GM21786 (cell line): ENCODE measurements at regions not wholly inside any gene's neighbourhood (a gene's known extent, or its start where the extent isn't known, plus 50 kb on each side); places are given as distances from the start of the nearest gene placed in this dataset.
"Not testable (repeated sequence)": the region's sequence is repeated elsewhere in the genome, so short reads cannot be mapped to it uniquely, and the experiment has no call there.

ENCODE experiments used
- ATAC-seq: cut with Tn5 transposase; IDR thresholded peaks from one replicate; pipeline ENCODE4 v1.9.1; 2021; ENCODE audit not compliant: unreplicated experiment

GRCh38 chr21:39004634-39005501 is 178.4 kb downstream of the PSMG1 start:
- no peak for ATAC-seq

GRCh38 chr21:39003982-39004633 is 179.1 kb downstream of the PSMG1 start:
- no peak for ATAC-seq

GRCh38 chr21:39001341-39001740 is 181.9 kb downstream of the PSMG1 start:
- no peak for ATAC-seq

GRCh38 chr21:39000496-39000895 is 182.8 kb downstream of the PSMG1 start:
- ATAC-seq: no peak

DNA sequence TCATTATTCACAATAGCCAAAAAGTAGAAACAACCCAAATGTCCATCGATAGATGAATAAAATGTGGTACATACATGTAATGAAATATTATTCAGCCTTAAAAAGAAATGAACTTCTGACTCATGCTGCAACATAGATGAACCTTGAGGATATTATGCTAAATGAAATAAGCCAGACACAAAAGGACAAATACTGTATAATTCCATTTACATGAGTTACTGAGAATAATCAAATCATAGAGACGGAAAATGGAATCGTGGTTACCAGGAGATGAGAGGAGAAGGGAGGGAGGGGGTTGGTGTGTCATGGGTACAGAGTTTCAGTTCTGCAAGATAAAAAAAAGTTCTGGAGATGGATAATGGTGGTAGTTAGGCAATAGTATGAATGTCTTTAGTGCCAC is 184.1 kb downstream of the PSMG1 start:
- no peak for ATAC-seq

DNA sequence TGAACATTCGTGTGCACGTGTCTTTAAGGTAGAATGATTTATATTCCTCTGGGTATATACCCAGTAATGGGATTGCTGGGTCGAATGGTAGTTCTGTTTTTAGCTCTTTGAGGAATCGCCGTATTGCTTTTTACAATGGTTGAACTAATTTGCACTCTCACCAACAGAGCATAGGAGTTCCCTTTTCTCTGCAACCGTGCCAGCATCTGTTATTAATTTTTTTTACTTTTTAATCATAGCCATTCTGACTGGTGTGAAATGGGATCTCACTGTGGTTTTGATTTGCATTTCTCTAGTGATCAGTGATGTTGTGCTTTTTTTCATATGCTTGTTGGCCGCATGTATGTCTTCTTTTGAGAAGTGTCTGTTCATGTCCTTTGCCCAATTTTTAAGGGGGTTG is 185.0 kb downstream of the PSMG1 start:
- ATAC-seq: not testable (repeated sequence)

GRCh38 chr21:38997843-38998175 is 185.4 kb downstream of the PSMG1 start:
- ATAC-seq: not testable (repeated sequence)

- no peak for ATAC-seq
These were observed 186.0 kb downstream of the PSMG1 start for GRCh38 chr21:38997051-38997842.

DNA sequence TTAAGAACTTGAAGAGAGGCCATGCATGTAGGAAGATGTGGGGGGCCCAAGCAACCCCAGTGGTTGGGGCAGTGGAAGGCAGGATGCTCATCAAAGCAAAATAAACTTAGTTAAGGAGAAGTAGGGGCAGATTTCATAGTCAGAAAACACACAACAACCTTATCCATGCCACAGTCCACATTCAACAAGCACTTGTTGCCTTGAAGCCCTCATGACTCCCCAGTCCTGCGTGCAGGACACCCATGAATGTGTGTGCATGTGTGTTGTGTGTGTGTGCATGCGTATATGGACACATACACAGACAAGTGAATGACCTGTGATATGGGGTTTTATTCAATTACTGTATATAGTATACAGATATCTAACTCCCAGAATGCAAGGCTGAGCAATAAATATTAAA is 186.9 kb downstream of the PSMG1 start:
- ATAC-seq: no peak

- ATAC-seq: no peak
These were observed 187.5 kb downstream of the PSMG1 start for GRCh38 chr21:38995731-38996130.

- no peak for ATAC-seq
These were observed 188.1 kb downstream of the PSMG1 start for GRCh38 chr21:38995071-38995669.

GRCh38 chr21:38994042-38994441 is 188.3 kb downstream of the ETS2 start:
- ATAC-seq: no peak

GRCh38 chr21:38993561-38993960 is 187.8 kb downstream of the ETS2 start:
- ATAC-seq: no peak

GRCh38 chr21:38992737-38993136 is 187.0 kb downstream of the ETS2 start:
- no peak for ATAC-seq

DNA sequence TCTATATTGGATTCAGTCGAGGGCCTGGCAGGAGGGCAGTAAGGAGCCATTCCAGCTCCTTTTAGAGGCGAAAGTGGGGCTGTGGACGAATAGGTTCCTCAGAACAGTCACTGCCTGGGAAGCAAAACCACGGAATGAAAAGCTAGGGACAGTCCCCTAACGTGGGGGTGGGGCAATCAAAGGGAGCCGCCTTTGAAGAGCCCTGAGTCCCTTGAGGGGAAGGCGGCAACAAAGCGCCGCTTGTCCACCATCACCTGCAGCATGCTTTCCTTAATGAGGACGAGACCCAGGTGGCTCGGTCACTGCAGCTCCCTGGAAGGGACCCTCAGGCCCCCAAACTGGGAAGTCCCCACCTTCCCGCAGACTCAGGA is 184.7 kb downstream of the ETS2 start:
- no peak for ATAC-seq

- ATAC-seq: no peak
These were observed 184.2 kb downstream of the ETS2 start for GRCh38 chr21:38989745-38990423.

GRCh38 chr21:38989379-38989744 is 183.6 kb downstream of the ETS2 start:
- ATAC-seq: no peak

GRCh38 chr21:38988509-38989378 is 183.0 kb downstream of the ETS2 start:
- no peak for ATAC-seq

DNA sequence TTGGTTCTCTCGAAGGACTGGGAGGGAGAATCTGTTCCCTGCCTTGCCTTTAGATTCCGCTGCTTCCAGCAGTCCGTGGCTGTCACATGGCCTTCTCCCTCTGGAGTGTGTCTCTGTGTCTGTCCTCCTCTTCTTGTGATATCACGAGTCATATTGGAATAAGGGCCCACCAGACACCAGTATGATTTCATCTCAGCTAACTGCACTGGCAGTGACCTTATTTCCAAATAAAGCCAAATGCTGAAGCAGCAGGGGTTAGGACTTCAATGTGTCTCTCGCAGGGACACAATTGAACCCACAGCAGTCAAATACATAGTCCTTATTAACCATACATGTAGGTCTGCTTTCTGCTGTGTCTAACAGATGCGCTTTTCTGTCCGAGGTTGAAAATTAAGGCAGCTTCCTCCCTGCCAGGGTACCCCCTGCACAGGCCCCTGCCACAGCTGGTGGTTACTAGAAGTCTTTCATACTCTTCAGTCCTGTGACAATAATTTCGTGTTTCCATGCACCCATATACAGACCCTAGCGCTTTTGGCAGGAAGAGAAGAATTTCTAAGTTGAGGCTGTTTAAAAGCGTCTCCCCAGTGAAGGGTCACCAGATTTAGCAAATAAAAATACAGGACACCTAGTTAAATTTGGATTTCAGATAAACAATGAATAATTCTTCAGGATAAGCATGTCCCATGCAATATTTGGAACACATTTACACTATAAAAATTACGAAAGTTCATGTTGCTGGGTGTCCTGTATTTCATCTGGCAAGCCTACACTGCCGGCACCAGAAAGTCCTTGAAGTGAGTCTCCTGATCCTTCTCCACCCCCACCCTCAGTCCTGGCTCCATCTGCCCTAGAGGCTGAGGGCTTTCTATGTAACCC is 182.1 kb downstream of the ETS2 start:
- ATAC-seq: no peak
